ENCODE measurements at regions not wholly inside any gene's neighbourhood (a gene's known extent, or its start where the extent isn't known, plus 50 kb on each side); places are given as distances from the start of the nearest gene placed in this dataset.

- in situ Hi-C loops (cut with HindIII; ENCODE audit: low pct_ligation_motif_present, low sequenced_read_pairs), result no loop called here
- no peak for DNase-seq
- no peaks in the 10 kb centered on the region for H3K27me3 ChIP-seq (replicated peaks)
- TF ChIP-seq, protein P1, sequence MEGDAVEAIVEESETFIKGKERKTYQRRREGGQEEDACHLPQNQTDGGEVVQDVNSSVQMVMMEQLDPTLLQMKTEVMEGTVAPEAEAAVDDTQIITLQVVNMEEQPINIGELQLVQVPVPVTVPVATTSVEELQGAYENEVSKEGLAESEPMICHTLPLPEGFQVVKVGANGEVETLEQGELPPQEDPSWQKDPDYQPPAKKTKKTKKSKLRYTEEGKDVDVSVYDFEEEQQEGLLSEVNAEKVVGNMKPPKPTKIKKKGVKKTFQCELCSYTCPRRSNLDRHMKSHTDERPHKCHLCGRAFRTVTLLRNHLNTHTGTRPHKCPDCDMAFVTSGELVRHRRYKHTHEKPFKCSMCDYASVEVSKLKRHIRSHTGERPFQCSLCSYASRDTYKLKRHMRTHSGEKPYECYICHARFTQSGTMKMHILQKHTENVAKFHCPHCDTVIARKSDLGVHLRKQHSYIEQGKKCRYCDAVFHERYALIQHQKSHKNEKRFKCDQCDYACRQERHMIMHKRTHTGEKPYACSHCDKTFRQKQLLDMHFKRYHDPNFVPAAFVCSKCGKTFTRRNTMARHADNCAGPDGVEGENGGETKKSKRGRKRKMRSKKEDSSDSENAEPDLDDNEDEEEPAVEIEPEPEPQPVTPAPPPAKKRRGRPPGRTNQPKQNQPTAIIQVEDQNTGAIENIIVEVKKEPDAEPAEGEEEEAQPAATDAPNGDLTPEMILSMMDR (IDR thresholded peaks at IDR 0.05; ENCODE audit: low read depth, low read length, missing control alignments), result no peak
- no peaks in the 10 kb centered on the region for H3K36me3 ChIP-seq (replicated peaks)
- no peak overlapping the region for H3K4me3 ChIP-seq (ENCODE audit: low read depth, low read length)
- H3K27ac ChIP-seq, result no peak overlapping the region
Measured at GRCh38 chr5:2196989-2197619, 314.4 kb upstream of the IRX4 start.

GRCh38 chr5:2196416-2196815 lies 313.7 kb upstream of the IRX4 start:
- TF ChIP-seq, protein P1 (IDR thresholded peaks at IDR 0.05; ENCODE audit: low read depth, low read length, missing control alignments), result no peak
- no peak overlapping the region for H3K4me3 ChIP-seq (ENCODE audit: low read depth, low read length)
- no peaks in the 10 kb centered on the region for H3K27me3 ChIP-seq (replicated peaks)
- in situ Hi-C loops (cut with HindIII; ENCODE audit: low pct_ligation_motif_present, low sequenced_read_pairs), result no loop called here
- H3K36me3 ChIP-seq (replicated peaks), result no peaks in the 10 kb centered on the region
- DNase-seq, result no peak
- H3K27ac ChIP-seq, result no peak overlapping the region

DNA sequence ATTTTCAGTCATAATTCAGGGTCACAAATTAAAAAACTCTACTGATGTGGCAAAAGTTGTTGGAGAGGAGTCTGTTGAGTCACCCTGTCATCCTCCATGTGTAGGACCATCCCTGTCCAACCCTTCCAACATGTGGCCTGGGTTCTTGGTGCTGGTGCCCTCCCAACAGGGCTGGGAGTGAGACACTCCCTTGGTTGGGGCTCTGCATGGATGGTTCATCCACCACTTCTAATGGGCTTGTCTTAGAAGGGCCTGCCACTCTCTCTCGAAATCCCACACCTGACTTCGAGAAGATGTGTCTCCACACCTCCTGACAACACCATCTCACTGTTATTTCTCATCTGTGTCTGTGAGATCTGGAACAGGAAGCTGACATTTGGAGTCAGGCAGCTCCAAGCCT lies 312.2 kb upstream of the IRX4 start:
- no peak for DNase-seq
- in situ Hi-C loops (cut with HindIII; ENCODE audit: low pct_ligation_motif_present, low sequenced_read_pairs), result no loop called here
- Histone ChIP-seq H3K4me3 (ENCODE audit: low read depth, low read length) (no peak overlapping the region), H3K27me3 (replicated peaks) (no peaks in the 10 kb centered on the region), H3K36me3 (replicated peaks) (no peaks in the 10 kb centered on the region), H3K27ac (no peak overlapping the region)
- TF ChIP-seq, protein P1 (IDR thresholded peaks at IDR 0.05; ENCODE audit: low read depth, low read length, missing control alignments), result no peak

DNA sequence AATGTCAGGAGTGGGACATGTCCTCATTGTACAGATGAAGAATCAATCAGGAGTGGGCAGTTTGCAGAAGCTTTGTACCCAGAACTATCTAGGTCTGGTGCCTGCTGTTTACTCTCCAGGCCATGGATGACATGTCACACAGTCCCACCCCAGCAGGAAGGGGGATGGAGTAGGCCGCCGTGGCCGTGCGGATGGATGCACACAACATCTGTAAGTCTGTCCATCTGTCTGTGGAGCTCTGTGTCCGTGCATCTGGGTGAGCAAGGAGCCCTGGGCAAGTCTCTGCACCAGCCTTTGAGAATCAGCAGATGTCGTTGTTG lies 311.5 kb upstream of the IRX4 start:
- Histone ChIP-seq H3K27me3 (replicated peaks) (no peaks in the 10 kb centered on the region), H3K4me3 (ENCODE audit: low read depth, low read length) (no peak overlapping the region), H3K36me3 (replicated peaks) (no peaks in the 10 kb centered on the region), H3K27ac (no peak overlapping the region)
- in situ Hi-C loops (cut with HindIII; ENCODE audit: low pct_ligation_motif_present, low sequenced_read_pairs), result no loop called here
- TF ChIP-seq, protein P1 (IDR thresholded peaks at IDR 0.05; ENCODE audit: low read depth, low read length, missing control alignments), result no peak
- DNase-seq, result no peak

DNA sequence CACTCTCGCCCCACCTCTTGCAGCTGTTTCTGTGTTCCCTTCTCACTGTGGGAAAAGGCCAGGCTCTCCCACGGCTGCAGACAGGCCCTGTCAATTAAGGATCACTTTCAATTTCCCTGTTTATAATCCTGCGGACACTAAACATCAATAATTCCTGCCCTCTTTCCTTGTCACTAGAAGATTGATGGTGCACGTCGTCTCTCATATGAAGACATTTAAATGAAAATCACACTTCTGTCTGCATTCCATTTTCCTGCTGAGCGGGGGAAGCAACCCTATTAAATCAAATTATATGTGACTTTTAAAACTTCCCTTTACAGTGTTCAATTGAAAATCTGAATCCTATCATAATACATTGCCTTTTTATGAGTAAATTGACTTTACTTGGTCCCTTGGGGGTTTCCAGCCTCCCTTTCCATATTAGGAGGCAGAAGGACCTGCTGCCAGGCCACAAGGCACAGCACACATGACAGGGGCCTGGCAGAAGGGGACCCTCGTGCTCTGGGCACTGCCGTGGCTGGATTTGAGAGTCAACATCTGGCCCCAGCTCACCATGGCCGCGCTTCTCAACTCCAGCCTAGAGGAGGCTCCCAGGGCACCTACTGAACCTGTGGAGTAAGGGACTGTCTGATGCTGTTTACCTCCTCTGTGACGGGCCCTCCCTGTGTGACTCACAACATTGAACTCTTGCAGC lies 311.0 kb upstream of the IRX4 start:
- DNase-seq, result no peak
- TF ChIP-seq, protein P1 (IDR thresholded peaks at IDR 0.05; ENCODE audit: low read depth, low read length, missing control alignments), result no peak
- H3K4me3 ChIP-seq (ENCODE audit: low read depth, low read length), result no peak overlapping the region
- in situ Hi-C loops (cut with HindIII; ENCODE audit: low pct_ligation_motif_present, low sequenced_read_pairs), result no loop called here
- no peaks in the 10 kb centered on the region for H3K36me3 ChIP-seq (replicated peaks)
- no peaks in the 10 kb centered on the region for H3K27me3 ChIP-seq (replicated peaks)
- no peak overlapping the region for H3K27ac ChIP-seq

DNA sequence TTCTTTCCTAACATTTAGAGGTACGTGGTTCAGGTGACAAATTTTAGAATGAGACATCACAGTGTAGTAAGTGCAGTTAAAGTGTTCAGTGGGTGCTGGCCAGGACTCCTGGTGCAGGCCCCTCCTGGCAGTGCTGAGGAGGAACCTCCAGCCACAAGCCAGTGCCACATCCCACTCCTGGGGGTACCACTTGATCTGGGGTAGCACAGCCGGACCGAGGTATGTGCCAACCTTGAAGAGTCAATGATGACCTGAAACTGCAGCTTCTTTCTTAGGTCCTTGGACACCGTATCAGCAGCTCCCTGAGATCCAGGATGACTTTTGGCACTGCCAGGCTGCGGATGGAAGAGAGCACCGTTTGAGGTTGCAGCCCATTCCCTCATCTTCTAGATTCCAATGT lies 310.4 kb upstream of the IRX4 start:
- in situ Hi-C loops (cut with HindIII; ENCODE audit: low pct_ligation_motif_present, low sequenced_read_pairs), result no loop called here
- TF ChIP-seq, protein P1 (IDR thresholded peaks at IDR 0.05; ENCODE audit: low read depth, low read length, missing control alignments), result no peak
- no peak overlapping the region for H3K4me3 ChIP-seq (ENCODE audit: low read depth, low read length)
- H3K27me3 ChIP-seq (replicated peaks), result no peaks in the 10 kb centered on the region
- no peak for DNase-seq
- no peak overlapping the region for H3K27ac ChIP-seq
- H3K36me3 ChIP-seq (replicated peaks), result no peaks in the 10 kb centered on the region

Data from brain microvascular endothelial cell (primary cell).